HCT116 (cell line): ENCODE measurements at regions not wholly inside any gene's neighbourhood (a gene's known extent, or its start where the extent isn't known, plus 50 kb on each side); places are given as distances from the start of the nearest gene placed in this dataset.

ENCODE experiments used
- ATAC-seq: fragments of 200-7000 bp; cut with Tn5 transposase; 2 replicates; pipeline ENCODE4 v1.9.1; 2020; ENCODE audit warnings: mild to moderate bottlenecking, moderate library complexity
- BruUV-seq: library from RNA; stranded (reverse); fragments of 400-500 nt; replicated peaks from 2 replicates; lab custom pipeline; 2021; lab: Mats Ljungman, UMichigan
- CTCF ChIA-PET: fragments of 300-600 bp; sonication (Branson Sonifier 250); formaldehyde crosslinking; loops from one replicate; lab custom pipeline; 2021; ENCODE audit warnings: antibody characterized with exemption; lab: Charles Lee
- POLR2A ChIA-PET: fragments of 300-600, 350-600 bp; sonication (Branson Sonifier 250); formaldehyde crosslinking; loops from one replicate; lab custom pipeline; 2021; ENCODE audit warnings: antibody characterized with exemption; lab: Charles Lee
- RAD21 ChIA-PET, 2 experiments: fragments of 300-600 bp; sonication (Branson Sonifier 250); formaldehyde crosslinking; loops; one replicate each; lab custom pipeline; 2023; ENCODE audit warnings: low total read pairs in 2 of 2; ENCODE audit not compliant: uncharacterized antibody in 2 of 2, unreplicated experiment in 2 of 2, low non-redundant PET in 1 of 2; lab: Charles Lee
- DNase-seq: peaks from one replicate; pipeline ENCODE4 v3.0.0-alpha.2; 2010; ENCODE audit warnings: low read depth, low spot score
- H2AFZ ChIP-seq: fragments of 200-600 bp; shearing (Covaris generic), sonication (generic); 2 replicates; pipeline ENCODE4 v1.6.1; 2017; ENCODE audit warnings: low read depth, mixed run types, mixed read lengths, antibody characterized with exemption, low read length; ENCODE audit not compliant: poor library complexity, severe bottlenecking
- H3K27ac ChIP-seq: 2 replicates; pipeline ENCODE4 v1.5.1; 2012; ENCODE audit warnings: low read depth, low read length
- H3K27me3 ChIP-seq: fragments of 200-600 bp; sonication (generic); 2 replicates; pipeline ENCODE4 v1.6.1; 2016; ENCODE audit warnings: mixed run types, low read length, mixed read lengths; ENCODE audit not compliant: insufficient read depth
- H3K36me3 ChIP-seq, 2 experiments: fragments of 200-500 bp in 1 of 2; fragments of 200-600 bp in 1 of 2; sonication (Bioruptor generic) in 1 of 2; sonication (generic) in 1 of 2; 2 replicates each; pipeline versions ENCODE4 v1.5.1 to v1.6.1; 2014 to 2016; ENCODE audit warnings: low read length in 2 of 2, inconsistent platforms in 1 of 2, mixed read lengths in 1 of 2, mixed run types in 1 of 2; ENCODE audit not compliant: insufficient read depth in 2 of 2, control insufficient read depth in 1 of 2
- H3K4me1 ChIP-seq, 2 experiments: fragments of 200-600 bp in 1 of 2; sonication (generic) in 1 of 2; 2 replicates each; pipeline versions ENCODE4 v1.5.1 to v1.6.1; 2012 to 2017; ENCODE audit warnings: low read length in 2 of 2, inconsistent platforms in 1 of 2, mild to moderate bottlenecking in 1 of 2, mixed read lengths in 1 of 2, mixed run types in 1 of 2, moderate library complexity in 1 of 2; ENCODE audit not compliant: insufficient read depth in 2 of 2, control insufficient read depth in 1 of 2
- H3K4me2 ChIP-seq: fragments of 200-600 bp; sonication (generic); 2 replicates; pipeline ENCODE4 v1.6.1; 2017; ENCODE audit warnings: mixed run types, low read length, mixed read lengths
- H3K4me3 ChIP-seq, 2 experiments: fragments of 200-600 bp in 1 of 2; sonication (generic) in 1 of 2; replicated peaks in 1 of 2; 2 replicates each; pipeline ENCODE4 v1.5.1; 2011 to 2016; ENCODE audit warnings: low read length in 2 of 2, control low read depth in 1 of 2, low read depth in 1 of 2, mild to moderate bottlenecking in 1 of 2, mixed read lengths in 1 of 2, mixed run types in 1 of 2
- H3K79me2 ChIP-seq: fragments of 200-600 bp; sonication (generic); 2 replicates; pipeline ENCODE4 v1.6.1; 2017; ENCODE audit warnings: mild to moderate bottlenecking, mixed run types, low read length, moderate library complexity, mixed read lengths; ENCODE audit not compliant: insufficient read depth
- H3K9ac ChIP-seq: fragments of 200-600 bp; sonication (generic); 2 replicates; pipeline ENCODE4 v1.6.1; 2016; ENCODE audit warnings: low read length, mixed read lengths
- H3K9me2 ChIP-seq: fragments of 200-600 bp; sonication (generic), shearing (Covaris generic); 2 replicates; pipeline ENCODE4 v1.6.1; 2017; ENCODE audit warnings: mixed run types, mild to moderate bottlenecking, moderate library complexity; ENCODE audit not compliant: insufficient read depth
- H3K9me3 ChIP-seq, 2 experiments: fragments of 200-500 bp in 1 of 2; fragments of 200-600 bp in 1 of 2; sonication (Bioruptor generic) in 1 of 2; sonication (generic) in 1 of 2; 2 replicates each; pipeline ENCODE4 v1.6.1; 2014 to 2017; ENCODE audit warnings: low read length in 2 of 2, mixed read lengths in 2 of 2, inconsistent platforms in 1 of 2, low read depth in 1 of 2, mild to moderate bottlenecking in 1 of 2, mixed run types in 1 of 2, moderate library complexity in 1 of 2; ENCODE audit not compliant: control insufficient read depth in 1 of 2, insufficient read depth in 1 of 2
- H4K20me1 ChIP-seq: fragments of 200-600 bp; sonication (generic), shearing (Covaris generic); 2 replicates; pipeline ENCODE4 v1.6.1; 2017; ENCODE audit warnings: mixed run types, mild to moderate bottlenecking, moderate library complexity; ENCODE audit not compliant: insufficient read depth
- CBX3 ChIP-seq: IDR thresholded peaks from 2 replicates; pipeline ENCODE4 v1.6.1; 2012; ENCODE audit warnings: low read depth
- CEBPB ChIP-seq: IDR thresholded peaks from 2 replicates; pipeline ENCODE4 v1.6.1; 2012; ENCODE audit warnings: low read depth
- EGR1 ChIP-seq: IDR thresholded peaks from 2 replicates; pipeline ENCODE4 v1.6.1; 2012; ENCODE audit warnings: low read depth
- ELF1 ChIP-seq: IDR thresholded peaks from 2 replicates; pipeline ENCODE4 v1.6.1; 2012; ENCODE audit warnings: low read depth, borderline replicate concordance
- EZH2 ChIP-seq: fragments of 200-600 bp; sonication (generic); IDR thresholded peaks from 2 replicates; pipeline ENCODE4 v1.6.1; 2017; ENCODE audit warnings: antibody characterized with exemption, mixed run types
- EZH2phosphoT487 ChIP-seq: fragments of 200-600 bp; IDR thresholded peaks from 2 replicates; pipeline ENCODE4 v1.6.1; 2018; ENCODE audit warnings: antibody characterized with exemption, borderline replicate concordance
- FOSL1 ChIP-seq: IDR thresholded peaks from 2 replicates; pipeline ENCODE4 v1.6.1; 2012; ENCODE audit warnings: low read depth
- JUND ChIP-seq: IDR thresholded peaks from 2 replicates; pipeline ENCODE4 v1.6.1; 2012
- POLR2AphosphoS5 ChIP-seq: IDR thresholded peaks from 2 replicates; pipeline ENCODE4 v1.6.1; 2011; ENCODE audit warnings: mild to moderate bottlenecking, low read depth, low read length, moderate library complexity
- RAD21 ChIP-seq: IDR thresholded peaks from 2 replicates; pipeline ENCODE4 v1.6.1; 2012; ENCODE audit warnings: low read depth, mild to moderate bottlenecking
- SRF ChIP-seq: IDR thresholded peaks from 2 replicates; pipeline ENCODE4 v1.6.1; 2012; ENCODE audit warnings: low read depth
- TCF7L2 ChIP-seq: IDR thresholded peaks from 2 replicates; pipeline ENCODE4 v1.7.0; 2011; ENCODE audit warnings: borderline replicate concordance, inconsistent platforms; ENCODE audit not compliant: insufficient read depth, insufficient read length; ENCODE audit errors: extremely low read depth
- YY1 ChIP-seq: IDR thresholded peaks from 2 replicates; pipeline ENCODE4 v1.6.1; 2011; ENCODE audit warnings: low read length, low read depth, moderate library complexity, mild to moderate bottlenecking; ENCODE audit not compliant: insufficient replicate concordance; ENCODE audit errors: extremely low read depth
- ZFX ChIP-seq: fragments of 450-650 bp; IDR thresholded peaks from 2 replicates; pipeline ENCODE4 v1.6.1; 2017
- ZNF274 ChIP-seq: fragments of 200-500 bp; sonication (Bioruptor generic); IDR thresholded peaks from 2 replicates; pipeline ENCODE4 v1.6.1; 2014; ENCODE audit warnings: mild to moderate bottlenecking, low read depth, low read length, inconsistent platforms
- intact Hi-C: fragments of 100-400 bp; cut with micrococcal nuclease; formaldehyde crosslinking; loops from 2 replicates; pipeline ENCODE4 v1.10.0; 2022
- TF ChIP-seq, protein P1 (sequence below): IDR thresholded peaks from 2 replicates; pipeline ENCODE4 v1.6.1; 2011; ENCODE audit warnings: mild to moderate bottlenecking, low read length, moderate library complexity; ENCODE audit not compliant: insufficient replicate concordance; ENCODE audit errors: extremely low read depth
- TF ChIP-seq, protein P2 (sequence below), 3 experiments: fragments of 200-600 bp in 1 of 3; sonication (generic) in 1 of 3; IDR thresholded peaks in 2 of 3; conservative IDR thresholded peaks in 1 of 3; 2 replicates each; pipeline ENCODE4 v1.5.1; 2012 to 2017; ENCODE audit warnings: low read depth in 2 of 3, low read length in 2 of 3, antibody characterized with exemption in 1 of 3, borderline replicate concordance in 1 of 3, control low read depth in 1 of 3, mild to moderate bottlenecking in 1 of 3, mixed read lengths in 1 of 3, mixed run types in 1 of 3, moderate library complexity in 1 of 3; ENCODE audit not compliant: insufficient read depth in 1 of 3
- TF ChIP-seq, protein P3 (sequence below): IDR thresholded peaks from 2 replicates; pipeline ENCODE4 v1.6.1; 2012; ENCODE audit warnings: low read depth

DNA sequence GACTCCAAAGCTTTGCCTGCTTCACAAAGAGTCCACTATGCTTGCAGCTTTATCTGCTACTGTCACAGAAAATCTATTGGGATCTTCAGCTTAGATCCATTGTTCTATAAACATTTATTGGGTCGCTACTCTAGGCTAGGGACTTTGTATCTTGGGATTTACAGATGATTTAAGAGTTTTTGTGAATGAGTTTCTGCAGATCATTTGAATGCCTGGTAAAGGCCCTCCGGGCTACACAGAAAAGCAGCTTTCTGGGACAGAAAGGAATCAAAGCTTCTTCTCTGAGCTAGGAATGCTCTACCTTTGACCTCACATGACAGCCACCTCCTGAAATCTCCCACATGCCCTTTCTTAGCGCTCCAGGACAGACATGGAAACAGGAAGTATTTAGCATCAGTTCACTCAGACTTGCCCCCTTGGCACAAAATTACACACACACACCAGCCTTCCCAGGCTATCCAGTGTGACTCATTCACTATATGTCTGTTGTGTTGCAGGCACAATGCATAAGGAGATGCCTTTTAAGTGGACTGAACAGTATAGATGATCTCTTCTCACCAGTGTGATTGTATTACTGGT is 492.4 kb downstream of the DACH1 start (continued):
- TF ChIP-seq, protein P1, sequence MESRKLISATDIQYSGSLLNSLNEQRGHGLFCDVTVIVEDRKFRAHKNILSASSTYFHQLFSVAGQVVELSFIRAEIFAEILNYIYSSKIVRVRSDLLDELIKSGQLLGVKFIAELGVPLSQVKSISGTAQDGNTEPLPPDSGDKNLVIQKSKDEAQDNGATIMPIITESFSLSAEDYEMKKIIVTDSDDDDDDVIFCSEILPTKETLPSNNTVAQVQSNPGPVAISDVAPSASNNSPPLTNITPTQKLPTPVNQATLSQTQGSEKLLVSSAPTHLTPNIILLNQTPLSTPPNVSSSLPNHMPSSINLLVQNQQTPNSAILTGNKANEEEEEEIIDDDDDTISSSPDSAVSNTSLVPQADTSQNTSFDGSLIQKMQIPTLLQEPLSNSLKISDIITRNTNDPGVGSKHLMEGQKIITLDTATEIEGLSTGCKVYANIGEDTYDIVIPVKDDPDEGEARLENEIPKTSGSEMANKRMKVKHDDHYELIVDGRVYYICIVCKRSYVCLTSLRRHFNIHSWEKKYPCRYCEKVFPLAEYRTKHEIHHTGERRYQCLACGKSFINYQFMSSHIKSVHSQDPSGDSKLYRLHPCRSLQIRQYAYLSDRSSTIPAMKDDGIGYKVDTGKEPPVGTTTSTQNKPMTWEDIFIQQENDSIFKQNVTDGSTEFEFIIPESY: no peak
- TF ChIP-seq POLR2AphosphoS5: no peak
- no peak for TF ChIP-seq JUND
- no peak for TF ChIP-seq TCF7L2
- no peak for TF ChIP-seq ELF1
- no peak for TF ChIP-seq RAD21

DNA sequence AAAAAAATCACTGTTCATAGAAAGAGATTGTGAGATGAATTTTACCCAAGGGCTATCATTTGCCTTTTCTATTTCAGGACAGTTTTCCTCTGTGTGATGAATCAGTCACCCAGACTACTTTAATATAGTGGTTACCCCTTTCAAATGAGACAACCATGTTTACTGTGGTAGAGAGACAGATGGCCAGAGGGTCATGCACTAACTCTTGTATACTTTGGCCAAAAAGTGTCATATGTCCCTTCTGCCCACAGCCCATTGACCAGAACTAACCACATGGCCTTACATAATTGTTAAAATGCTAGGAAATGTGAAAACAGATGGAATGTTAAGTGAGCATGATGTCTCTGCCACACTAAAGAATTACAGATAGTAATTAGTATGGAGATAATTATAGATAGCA is 498.7 kb downstream of the DACH1 start:
- H3K9me3 ChIP-seq: no peaks in the 10 kb centered on the region
- CTCF ChIA-PET: no interaction called here
- POLR2A ChIA-PET: no interaction called here
- TF ChIP-seq EZH2phosphoT487 (no peak), YY1 (no peak), ZFX (no peak), SRF (no peak), TCF7L2 (no peak), JUND (no peak), ZNF274 (no peak), EZH2 (no peak), EGR1 (no peak), POLR2AphosphoS5 (no peak), RAD21 (no peak), FOSL1 (no peak), CEBPB (no peak), CBX3 (no peak), ELF1 (no peak)
- TF ChIP-seq, protein P2, sequence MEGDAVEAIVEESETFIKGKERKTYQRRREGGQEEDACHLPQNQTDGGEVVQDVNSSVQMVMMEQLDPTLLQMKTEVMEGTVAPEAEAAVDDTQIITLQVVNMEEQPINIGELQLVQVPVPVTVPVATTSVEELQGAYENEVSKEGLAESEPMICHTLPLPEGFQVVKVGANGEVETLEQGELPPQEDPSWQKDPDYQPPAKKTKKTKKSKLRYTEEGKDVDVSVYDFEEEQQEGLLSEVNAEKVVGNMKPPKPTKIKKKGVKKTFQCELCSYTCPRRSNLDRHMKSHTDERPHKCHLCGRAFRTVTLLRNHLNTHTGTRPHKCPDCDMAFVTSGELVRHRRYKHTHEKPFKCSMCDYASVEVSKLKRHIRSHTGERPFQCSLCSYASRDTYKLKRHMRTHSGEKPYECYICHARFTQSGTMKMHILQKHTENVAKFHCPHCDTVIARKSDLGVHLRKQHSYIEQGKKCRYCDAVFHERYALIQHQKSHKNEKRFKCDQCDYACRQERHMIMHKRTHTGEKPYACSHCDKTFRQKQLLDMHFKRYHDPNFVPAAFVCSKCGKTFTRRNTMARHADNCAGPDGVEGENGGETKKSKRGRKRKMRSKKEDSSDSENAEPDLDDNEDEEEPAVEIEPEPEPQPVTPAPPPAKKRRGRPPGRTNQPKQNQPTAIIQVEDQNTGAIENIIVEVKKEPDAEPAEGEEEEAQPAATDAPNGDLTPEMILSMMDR (IDR thresholded peaks at IDR 0.05 in 2 of 3, conservative IDR thresholded peaks at IDR 0.05 in 1 of 3; ENCODE audit: borderline replicate concordance in 1 of 3, insufficient read depth in 1 of 3, low read depth in 2 of 3, low read length in 2 of 3): no peak
- TF ChIP-seq, protein P3, sequence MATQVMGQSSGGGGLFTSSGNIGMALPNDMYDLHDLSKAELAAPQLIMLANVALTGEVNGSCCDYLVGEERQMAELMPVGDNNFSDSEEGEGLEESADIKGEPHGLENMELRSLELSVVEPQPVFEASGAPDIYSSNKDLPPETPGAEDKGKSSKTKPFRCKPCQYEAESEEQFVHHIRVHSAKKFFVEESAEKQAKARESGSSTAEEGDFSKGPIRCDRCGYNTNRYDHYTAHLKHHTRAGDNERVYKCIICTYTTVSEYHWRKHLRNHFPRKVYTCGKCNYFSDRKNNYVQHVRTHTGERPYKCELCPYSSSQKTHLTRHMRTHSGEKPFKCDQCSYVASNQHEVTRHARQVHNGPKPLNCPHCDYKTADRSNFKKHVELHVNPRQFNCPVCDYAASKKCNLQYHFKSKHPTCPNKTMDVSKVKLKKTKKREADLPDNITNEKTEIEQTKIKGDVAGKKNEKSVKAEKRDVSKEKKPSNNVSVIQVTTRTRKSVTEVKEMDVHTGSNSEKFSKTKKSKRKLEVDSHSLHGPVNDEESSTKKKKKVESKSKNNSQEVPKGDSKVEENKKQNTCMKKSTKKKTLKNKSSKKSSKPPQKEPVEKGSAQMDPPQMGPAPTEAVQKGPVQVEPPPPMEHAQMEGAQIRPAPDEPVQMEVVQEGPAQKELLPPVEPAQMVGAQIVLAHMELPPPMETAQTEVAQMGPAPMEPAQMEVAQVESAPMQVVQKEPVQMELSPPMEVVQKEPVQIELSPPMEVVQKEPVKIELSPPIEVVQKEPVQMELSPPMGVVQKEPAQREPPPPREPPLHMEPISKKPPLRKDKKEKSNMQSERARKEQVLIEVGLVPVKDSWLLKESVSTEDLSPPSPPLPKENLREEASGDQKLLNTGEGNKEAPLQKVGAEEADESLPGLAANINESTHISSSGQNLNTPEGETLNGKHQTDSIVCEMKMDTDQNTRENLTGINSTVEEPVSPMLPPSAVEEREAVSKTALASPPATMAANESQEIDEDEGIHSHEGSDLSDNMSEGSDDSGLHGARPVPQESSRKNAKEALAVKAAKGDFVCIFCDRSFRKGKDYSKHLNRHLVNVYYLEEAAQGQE: no peak

More for the DNA sequence above, 498.7 kb downstream of the DACH1 start:
- Histone ChIP-seq H3K27ac (no peak overlapping the region), H3K36me3 (no peaks in the 10 kb centered on the region), H2AFZ (no peak overlapping the region), H3K27me3 (no peaks in the 10 kb centered on the region), H3K9ac (no peak overlapping the region), H3K79me2 (no peaks in the 10 kb centered on the region), H3K4me2 (no peak overlapping the region), H3K4me3 (no peak overlapping the region), H3K9me2 (no peaks in the 10 kb centered on the region), H3K4me1 (no peaks in the 10 kb centered on the region), H4K20me1 (no peaks in the 10 kb centered on the region)
- RAD21 ChIA-PET: no interaction called here
- ATAC-seq (no peak), DNase-seq (no peak)
- BruUV-seq: no TSS peak
- intact Hi-C loops: no loop called here
